Adipocyte (in vitro differentiated cells): ENCODE measurements at regions not wholly inside any gene's neighbourhood (a gene's known extent, or its start where the extent isn't known, plus 50 kb on each side); places are given as distances from the start of the nearest gene placed in this dataset.
"Not testable (repeated sequence)": the region's sequence is repeated elsewhere in the genome, so short reads cannot be mapped to it uniquely, and the experiment has no call there.

Experiments used
- DNase-seq: peaks from one replicate; pipeline ENCODE4 v3.0.0-alpha.2; 2015; ENCODE audit warnings: low read depth
- H3K27me3 ChIP-seq: replicated peaks from 2 replicates; pipeline ENCODE4 v1.7.0; 2013; ENCODE audit warnings: mild to moderate bottlenecking, low read length, moderate library complexity; ENCODE audit not compliant: control insufficient read depth, insufficient read depth
- H3K36me3 ChIP-seq: 2 replicates; pipeline ENCODE4 v1.7.0; 2013; ENCODE audit warnings: low read length, mild to moderate bottlenecking, moderate library complexity; ENCODE audit not compliant: control insufficient read depth, insufficient read depth, severe bottlenecking
- H3K4me1 ChIP-seq: 2 replicates; pipeline ENCODE4 v1.7.0; 2013; ENCODE audit warnings: mild to moderate bottlenecking, low read length, moderate library complexity; ENCODE audit not compliant: control insufficient read depth, insufficient read depth
- H3K4me3 ChIP-seq: 2 replicates; pipeline ENCODE4 v1.7.0; 2013; ENCODE audit warnings: mild to moderate bottlenecking, low read length, moderate library complexity
- H3K9ac ChIP-seq: 2 replicates; pipeline ENCODE4 v1.7.0; 2013; ENCODE audit warnings: mild to moderate bottlenecking, low read length, moderate library complexity
- H3K9me3 ChIP-seq: 2 replicates; pipeline ENCODE4 v1.7.0; 2013; ENCODE audit warnings: mild to moderate bottlenecking, low read length, moderate library complexity; ENCODE audit not compliant: control insufficient read depth

DNA sequence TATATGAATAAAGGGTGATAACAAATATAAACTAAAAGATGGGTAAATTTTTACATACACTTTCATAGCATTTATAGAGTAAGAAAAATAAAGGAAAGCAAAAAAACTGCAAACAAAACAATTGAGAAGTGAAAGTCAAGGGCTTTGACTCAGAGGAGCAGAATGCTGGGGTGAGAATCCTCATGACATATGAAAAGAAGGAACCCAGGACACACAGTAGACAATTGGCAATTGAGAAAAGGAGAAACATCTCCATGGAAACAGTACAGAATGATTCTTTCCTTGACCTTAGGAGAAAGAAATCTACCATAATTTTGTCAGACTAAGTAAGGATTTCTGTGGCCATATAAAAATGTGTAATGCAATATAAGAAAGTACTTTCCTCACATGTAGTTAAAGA, 138.3 kb downstream of the SYT15 start:
- not testable (repeated sequence) for H3K9me3 ChIP-seq, DNase-seq, H3K27me3 ChIP-seq, H3K9ac ChIP-seq, H3K4me1 ChIP-seq, H3K4me3 ChIP-seq, H3K36me3 ChIP-seq

DNA sequence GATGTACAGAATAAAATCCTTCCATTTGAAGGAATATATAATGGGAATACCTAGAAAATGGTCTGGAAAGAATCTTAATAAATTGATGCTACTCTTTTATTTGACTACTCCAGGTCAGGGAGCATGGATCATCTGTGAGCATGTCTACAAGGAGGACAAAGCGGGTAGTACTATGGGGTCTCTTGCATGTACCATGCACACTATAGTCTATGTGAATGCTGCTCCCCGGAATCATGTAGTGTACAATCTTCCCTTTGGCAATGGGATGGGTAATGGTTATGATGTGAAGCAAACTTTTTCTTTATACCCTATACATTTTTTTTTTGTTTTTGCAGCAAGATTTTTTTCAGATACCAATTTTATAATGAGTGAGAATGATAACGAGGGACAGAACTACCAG, 139.1 kb downstream of the SYT15 start:
- not testable (repeated sequence) for H3K4me1 ChIP-seq, H3K9ac ChIP-seq, H3K27me3 ChIP-seq, H3K9me3 ChIP-seq, DNase-seq, H3K4me3 ChIP-seq, H3K36me3 ChIP-seq

- not testable (repeated sequence) for H3K9ac ChIP-seq, H3K27me3 ChIP-seq, H3K4me3 ChIP-seq, H3K4me1 ChIP-seq, H3K36me3 ChIP-seq, H3K9me3 ChIP-seq
- peak; percentile 34 for DNase-seq
These were observed 141.5 kb downstream of the SYT15 start for GRCh38 chr10:46720386-46720785.

DNA sequence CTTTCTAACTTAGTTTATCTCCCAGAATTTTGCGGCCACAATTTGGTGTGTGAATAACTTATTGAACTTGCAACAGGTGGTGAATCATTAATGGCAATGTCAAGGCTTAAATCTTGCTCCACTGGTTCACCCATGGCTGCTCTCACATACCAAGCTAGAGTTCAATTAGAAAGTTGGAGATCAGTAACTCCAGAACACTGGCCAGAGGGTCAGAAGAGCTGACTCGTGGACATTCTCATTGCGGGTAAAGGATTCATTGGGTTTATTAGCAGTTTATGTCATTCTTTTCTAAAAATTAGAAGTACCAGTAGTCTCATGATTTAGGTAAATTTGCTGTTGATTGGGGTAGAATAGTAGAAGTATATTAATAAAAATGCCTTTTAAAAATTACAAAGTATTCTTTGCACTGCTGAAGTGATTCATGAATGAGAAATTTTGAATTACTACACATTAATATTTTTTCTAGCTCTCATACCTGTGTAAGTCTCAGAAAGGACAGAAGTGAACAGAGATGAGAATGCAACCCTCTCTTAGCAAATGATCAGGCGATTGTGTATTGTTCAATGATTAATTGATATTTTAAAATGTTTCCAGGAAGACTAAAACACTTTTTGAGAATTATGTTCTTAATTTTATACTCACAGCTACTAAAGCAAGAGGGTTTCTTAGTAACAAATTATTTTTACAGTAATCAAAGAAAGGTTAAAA, 142.0 kb downstream of the SYT15 start:
- H3K9me3 ChIP-seq, H3K27me3 ChIP-seq, DNase-seq, H3K9ac ChIP-seq, H3K36me3 ChIP-seq, H3K4me1 ChIP-seq, H3K4me3 ChIP-seq: not testable (repeated sequence)

DNA sequence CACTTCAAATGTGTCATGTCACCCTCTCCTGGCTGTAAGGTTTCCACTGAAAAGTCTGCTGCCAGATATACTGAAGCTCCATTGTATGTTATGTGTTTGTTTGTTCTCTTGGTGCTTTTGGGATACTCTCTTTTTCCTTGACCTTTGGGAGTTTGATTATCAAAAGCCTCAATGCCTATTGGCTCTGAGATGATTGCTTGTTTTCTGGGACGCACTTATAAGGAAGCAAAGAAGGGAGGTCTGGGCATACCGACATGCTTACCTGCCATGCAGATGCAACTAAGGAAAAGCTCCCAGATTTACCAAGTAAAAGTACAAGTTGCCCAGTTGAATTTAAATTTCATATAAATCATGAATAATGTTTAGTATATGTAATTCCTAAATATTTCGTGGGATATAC, 145.3 kb downstream of the SYT15 start:
- not testable (repeated sequence) for H3K36me3 ChIP-seq, H3K9ac ChIP-seq, DNase-seq, H3K9me3 ChIP-seq, H3K27me3 ChIP-seq, H3K4me3 ChIP-seq, H3K4me1 ChIP-seq

DNA sequence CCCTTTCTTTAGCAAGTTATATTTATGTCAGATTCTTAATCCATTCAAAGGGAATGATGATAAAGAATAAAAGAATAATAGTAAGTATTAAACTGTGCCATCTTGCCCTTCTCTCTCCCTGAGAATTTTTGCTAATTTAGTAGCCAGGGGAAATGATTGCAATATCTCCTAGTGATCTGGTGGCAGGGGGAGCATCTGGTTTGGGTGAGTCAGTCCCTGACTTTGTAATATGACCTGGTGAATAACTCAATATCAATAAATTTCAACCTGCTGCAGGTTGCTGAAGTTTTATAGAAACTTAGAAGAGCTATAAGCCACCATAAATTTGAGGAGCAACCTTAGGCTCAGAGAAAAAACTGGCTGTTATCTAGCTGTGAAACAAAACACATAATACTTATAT, 149.4 kb downstream of the SYT15 start:
- not testable (repeated sequence) for H3K9ac ChIP-seq, H3K9me3 ChIP-seq, H3K4me1 ChIP-seq, H3K27me3 ChIP-seq, H3K36me3 ChIP-seq, H3K4me3 ChIP-seq, DNase-seq

DNA sequence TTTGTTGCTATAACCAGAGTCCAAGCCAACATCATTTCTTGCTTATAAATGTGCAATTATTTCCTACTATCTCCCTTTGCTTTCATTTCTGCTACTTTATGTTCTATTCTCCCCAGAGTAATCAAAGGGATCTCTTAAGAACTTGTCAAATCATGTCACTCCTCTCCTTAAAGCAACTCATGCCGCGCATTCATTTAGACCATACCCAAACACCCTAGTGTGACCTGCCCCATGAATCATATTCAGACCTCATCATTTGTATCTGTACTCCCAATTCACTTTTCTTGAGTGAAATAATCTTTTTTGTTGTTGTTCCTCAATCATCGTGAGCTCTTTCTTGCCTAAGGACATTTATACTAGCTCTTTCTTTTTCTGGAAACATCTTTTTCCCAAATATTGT, 151.8 kb downstream of the SYT15 start:
- H3K4me1 ChIP-seq, H3K36me3 ChIP-seq, DNase-seq, H3K4me3 ChIP-seq, H3K9ac ChIP-seq, H3K9me3 ChIP-seq, H3K27me3 ChIP-seq: not testable (repeated sequence)

DNA sequence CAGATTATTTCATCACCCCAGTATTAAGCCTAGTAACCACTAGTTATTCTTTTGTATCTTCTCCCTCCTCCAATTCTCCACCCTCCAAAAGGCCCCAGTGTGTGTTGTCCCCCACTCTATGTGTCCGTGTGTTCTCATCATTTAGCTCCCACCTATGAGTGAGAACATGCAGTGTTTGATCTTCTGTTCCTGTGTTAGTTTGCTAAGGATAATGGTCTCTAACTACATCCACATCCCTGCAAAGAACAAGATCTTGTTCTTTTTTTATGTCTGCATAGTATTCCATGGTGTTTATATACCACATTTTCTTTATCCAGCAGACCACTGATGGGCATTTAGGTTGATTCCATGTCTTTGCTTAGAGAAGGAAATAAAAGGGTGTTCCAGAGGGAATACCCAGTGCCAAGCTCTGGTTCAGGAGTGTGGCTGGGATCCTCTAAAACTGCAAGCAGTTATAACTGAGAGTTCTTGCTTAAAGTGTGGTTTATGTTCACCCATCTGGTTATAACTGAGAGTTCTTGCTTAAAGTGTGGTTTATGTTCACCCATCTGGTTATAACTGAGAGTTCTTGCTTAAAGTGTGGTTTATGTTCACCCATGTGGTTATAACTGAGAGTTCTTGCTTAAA, 154.8 kb downstream of the SYT15 start:
- not testable (repeated sequence) for H3K27me3 ChIP-seq, H3K4me3 ChIP-seq, DNase-seq, H3K9me3 ChIP-seq, H3K4me1 ChIP-seq, H3K36me3 ChIP-seq, H3K9ac ChIP-seq

GRCh38 chr10:46734262-46734642, 155.3 kb downstream of the SYT15 start:
- H3K4me1 ChIP-seq, H3K27me3 ChIP-seq, H3K4me3 ChIP-seq, DNase-seq, H3K36me3 ChIP-seq, H3K9ac ChIP-seq, H3K9me3 ChIP-seq: not testable (repeated sequence)

GRCh38 chr10:46739919-46740318, 161.0 kb downstream of the SYT15 start:
- not testable (repeated sequence) for H3K27me3 ChIP-seq, H3K9me3 ChIP-seq, H3K9ac ChIP-seq, H3K36me3 ChIP-seq, H3K4me3 ChIP-seq, DNase-seq, H3K4me1 ChIP-seq

- not testable (repeated sequence) for H3K9ac ChIP-seq, H3K9me3 ChIP-seq, H3K27me3 ChIP-seq, H3K4me3 ChIP-seq, DNase-seq, H3K36me3 ChIP-seq, H3K4me1 ChIP-seq
These were observed 161.4 kb downstream of the SYT15 start for GRCh38 chr10:46740368-46740767.

DNA sequence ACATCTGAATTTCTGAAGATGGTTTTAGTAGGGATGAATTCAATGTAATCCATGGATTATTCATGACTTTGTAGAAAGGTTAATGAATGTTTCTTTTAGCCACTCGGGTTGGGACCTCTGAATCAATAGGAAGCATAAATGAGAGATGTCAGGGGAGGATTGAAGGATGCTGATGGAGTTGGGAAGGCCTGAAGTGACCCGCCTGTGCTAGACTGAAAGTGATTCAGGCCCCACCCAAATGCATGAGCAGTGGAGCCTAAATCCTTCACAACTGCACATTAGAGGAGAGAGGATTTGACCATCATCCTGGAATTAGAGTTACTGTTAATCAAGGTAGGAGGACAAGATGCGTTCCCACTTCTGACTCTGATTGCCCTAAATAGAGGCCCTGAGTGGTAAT, 162.2 kb upstream of the PTPN20 start:
- not testable (repeated sequence) for H3K4me3 ChIP-seq, DNase-seq

More for the DNA sequence above, 162.2 kb upstream of the PTPN20 start:
- not testable (repeated sequence) for H3K4me1 ChIP-seq, H3K9me3 ChIP-seq, H3K9ac ChIP-seq, H3K27me3 ChIP-seq, H3K36me3 ChIP-seq
